HG03520 (cell line): ENCODE measurements at regions not wholly inside any gene's neighbourhood (a gene's known extent, or its start where the extent isn't known, plus 50 kb on each side); places are given as distances from the start of the nearest gene placed in this dataset.

Source experiments
- ATAC-seq: cut with Tn5 transposase; IDR thresholded peaks from one replicate; pipeline ENCODE4 v1.9.1; 2021; ENCODE audit warnings: mild to moderate bottlenecking, moderate library complexity; ENCODE audit not compliant: unreplicated experiment

- ATAC-seq = no peak
Measured at GRCh38 chr3:181134873-181135272, 145.3 kb upstream of the DNAJC19 start.

GRCh38 chr3:181133832-181134231 lies 144.3 kb upstream of the DNAJC19 start:
- no peak for ATAC-seq

- no peak for ATAC-seq
Measured at GRCh38 chr3:181105646-181106045, 116.1 kb upstream of the DNAJC19 start.

GRCh38 chr3:181103605-181104004 lies 114.1 kb upstream of the DNAJC19 start:
- peak; percentile 50 for ATAC-seq

- no peak for ATAC-seq
Measured at GRCh38 chr3:181086011-181086410, 96.5 kb upstream of the DNAJC19 start.

GRCh38 chr3:181081930-181082329 lies 92.4 kb upstream of the DNAJC19 start:
- ATAC-seq = no peak

GRCh38 chr3:181076558-181076957 lies 87.0 kb upstream of the DNAJC19 start:
- no peak for ATAC-seq

GRCh38 chr3:181075098-181075497 lies 85.6 kb upstream of the DNAJC19 start:
- no peak for ATAC-seq

GRCh38 chr3:181066143-181067087 lies 76.9 kb upstream of the DNAJC19 start:
- ATAC-seq = no peak

GRCh38 chr3:181056136-181056732 lies 66.7 kb upstream of the DNAJC19 start:
- no peak for ATAC-seq

- ATAC-seq = no peak
Measured at GRCh38 chr3:181054538-181054937, 65.0 kb upstream of the DNAJC19 start.

- no peak for ATAC-seq
Measured at GRCh38 chr3:181052256-181052655, 62.7 kb upstream of the DNAJC19 start.

- ATAC-seq = no peak
Measured at GRCh38 chr3:181050738-181051137, 61.2 kb upstream of the DNAJC19 start.

GRCh38 chr3:181040030-181040429 lies 50.5 kb upstream of the DNAJC19 start:
- ATAC-seq = no peak
